CD14-positive monocyte (primary cell): ENCODE measurements at regions not wholly inside any gene's neighbourhood (a gene's known extent, or its start where the extent isn't known, plus 50 kb on each side); places are given as distances from the start of the nearest gene placed in this dataset.

Experiments used
- DNase-seq, 3 donors: peaks; one replicate each; pipeline ENCODE4 v3.0.0-alpha.2; 2011 to 2022
- H2AFZ ChIP-seq: 2 replicates; pipeline ENCODE4 v1.6.0; 2012; ENCODE audit warnings: mild to moderate bottlenecking, low read depth, low read length, inconsistent platforms; ENCODE audit not compliant: insufficient read depth, poor library complexity, severe bottlenecking
- H3K27ac ChIP-seq, 2 donors: 1 replicate in 1 of 2; 2 replicates in 1 of 2; pipeline ENCODE4 v1.5.1; 2012 to 2013; ENCODE audit warnings: low read length in 2 of 2, control low read depth in 1 of 2, inconsistent platforms in 1 of 2, low read depth in 1 of 2, mild to moderate bottlenecking in 1 of 2
- H3K27me3 ChIP-seq, 2 donors: one replicate each; pipeline versions ENCODE4 v1.6.0 to v1.6.1; 2011 to 2013; ENCODE audit warnings: low read length in 2 of 2; ENCODE audit not compliant: control insufficient read depth in 2 of 2, insufficient read depth in 2 of 2
- H3K36me3 ChIP-seq, 2 donors: replicated peaks in 1 of 2; 1 replicate in 1 of 2; 2 replicates in 1 of 2; pipeline versions ENCODE4 v1.5.1 to v1.6.1; 2012 to 2013; ENCODE audit warnings: low read length in 2 of 2, control low read depth in 1 of 2, inconsistent platforms in 1 of 2, mild to moderate bottlenecking in 1 of 2; ENCODE audit not compliant: insufficient read depth in 2 of 2, control insufficient read depth in 1 of 2
- H3K4me1 ChIP-seq, 2 donors: 1 replicate in 1 of 2; 2 replicates in 1 of 2; pipeline versions ENCODE4 v1.5.1 to v1.6.1; 2012 to 2013; ENCODE audit warnings: low read length in 2 of 2, control low read depth in 1 of 2, inconsistent platforms in 1 of 2, mild to moderate bottlenecking in 1 of 2, moderate library complexity in 1 of 2; ENCODE audit not compliant: insufficient read depth in 2 of 2, control insufficient read depth in 1 of 2
- H3K4me2 ChIP-seq: replicated peaks from 2 replicates; pipeline ENCODE3; 2012; ENCODE audit warnings: low read length, moderate library complexity, mild to moderate bottlenecking; ENCODE audit not compliant: poor library complexity, severe bottlenecking; ENCODE audit errors: extremely low read depth
- H3K4me3 ChIP-seq, 3 experiments: fragments of 200-600 bp in 1 of 3; sonication (generic) in 1 of 3; replicated peaks in 1 of 3; 1 replicate in 2 of 3; 2 replicates in 1 of 3; pipeline ENCODE4 v1.5.1; 2011 to 2013; ENCODE audit warnings: low read length in 3 of 3, mild to moderate bottlenecking in 3 of 3, control low read depth in 2 of 3, low read depth in 2 of 3, inconsistent platforms in 1 of 3, moderate library complexity in 1 of 3
- H3K79me2 ChIP-seq: 2 replicates; pipeline ENCODE4 v1.6.0; 2012; ENCODE audit warnings: mild to moderate bottlenecking, control low read depth, inconsistent platforms, low read length, moderate library complexity; ENCODE audit not compliant: insufficient read depth
- H3K9ac ChIP-seq: 2 replicates; pipeline ENCODE4 v1.6.0; 2017; ENCODE audit warnings: low read length, mild to moderate bottlenecking; ENCODE audit not compliant: insufficient read depth, poor library complexity, severe bottlenecking
- H3K9me3 ChIP-seq, 2 donors: replicated peaks in 1 of 2; 1 replicate in 1 of 2; 2 replicates in 1 of 2; pipeline versions ENCODE4 v1.5.1 to v1.6.1; 2012 to 2013; ENCODE audit warnings: low read length in 2 of 2, control low read depth in 1 of 2; ENCODE audit not compliant: control insufficient read depth in 1 of 2, insufficient read depth in 1 of 2
- H4K20me1 ChIP-seq: 2 replicates; pipeline ENCODE4 v1.6.0; 2012; ENCODE audit warnings: mild to moderate bottlenecking, low read length, control low read depth, moderate library complexity; ENCODE audit not compliant: insufficient read depth
- H3K27ac Mint-ChIP-seq, 7 donors: one replicate each; pipeline ENCODE4 v1.8.0; 2020; ENCODE audit warnings: mild to moderate bottlenecking in 7 of 7, mixed read lengths in 7 of 7, moderate library complexity in 6 of 7, inconsistent platforms in 2 of 7
- H3K27me3 Mint-ChIP-seq, 3 donors: one replicate each; pipeline ENCODE4 v1.8.0; 2021 to 2022; ENCODE audit warnings: low read depth in 3 of 3, mild to moderate bottlenecking in 3 of 3, mixed read lengths in 3 of 3, moderate library complexity in 3 of 3, inconsistent platforms in 1 of 3
- H3K36me3 Mint-ChIP-seq, 2 donors: one replicate each; pipeline ENCODE4 v1.8.0; 2020; ENCODE audit warnings: mixed read lengths in 2 of 2, inconsistent platforms in 1 of 2, mild to moderate bottlenecking in 1 of 2
- H3K4me1 Mint-ChIP-seq: one replicate; pipeline ENCODE4 v1.8.0; 2020; ENCODE audit warnings: mild to moderate bottlenecking, mixed read lengths
- H3K4me3 Mint-ChIP-seq, 2 donors: one replicate each; pipeline ENCODE4 v1.8.0; 2020; ENCODE audit warnings: mild to moderate bottlenecking in 2 of 2, mixed read lengths in 2 of 2, moderate library complexity in 1 of 2
- H3K9me3 Mint-ChIP-seq, 7 donors: one replicate each; pipeline ENCODE4 v1.8.0; 2020 to 2022; ENCODE audit warnings: mixed read lengths in 7 of 7, mild to moderate bottlenecking in 6 of 7, moderate library complexity in 6 of 7, inconsistent platforms in 2 of 7
- CTCF ChIP-seq: fragments of 200-600 bp; IDR thresholded peaks from one replicate; pipeline ENCODE4 v1.8.0; 2022; ENCODE audit warnings: antibody characterized with exemption, mild to moderate bottlenecking
- WGBS: methylation state at CpG from one replicate; pipeline ENCODE4 v1.1.5; 2013; ENCODE audit warnings: missing lambda C conversion rate; ENCODE audit not compliant: insufficient coverage; 5-methylcytosine and 5-hydroxymethylcytosine counted together
- intact Hi-C, 2 donors: fragments of 100-400 bp; cut with micrococcal nuclease; formaldehyde crosslinking; loops; one replicate each; pipeline versions ENCODE4 v1.15.0 to v1.15.1; 2023

DNA sequence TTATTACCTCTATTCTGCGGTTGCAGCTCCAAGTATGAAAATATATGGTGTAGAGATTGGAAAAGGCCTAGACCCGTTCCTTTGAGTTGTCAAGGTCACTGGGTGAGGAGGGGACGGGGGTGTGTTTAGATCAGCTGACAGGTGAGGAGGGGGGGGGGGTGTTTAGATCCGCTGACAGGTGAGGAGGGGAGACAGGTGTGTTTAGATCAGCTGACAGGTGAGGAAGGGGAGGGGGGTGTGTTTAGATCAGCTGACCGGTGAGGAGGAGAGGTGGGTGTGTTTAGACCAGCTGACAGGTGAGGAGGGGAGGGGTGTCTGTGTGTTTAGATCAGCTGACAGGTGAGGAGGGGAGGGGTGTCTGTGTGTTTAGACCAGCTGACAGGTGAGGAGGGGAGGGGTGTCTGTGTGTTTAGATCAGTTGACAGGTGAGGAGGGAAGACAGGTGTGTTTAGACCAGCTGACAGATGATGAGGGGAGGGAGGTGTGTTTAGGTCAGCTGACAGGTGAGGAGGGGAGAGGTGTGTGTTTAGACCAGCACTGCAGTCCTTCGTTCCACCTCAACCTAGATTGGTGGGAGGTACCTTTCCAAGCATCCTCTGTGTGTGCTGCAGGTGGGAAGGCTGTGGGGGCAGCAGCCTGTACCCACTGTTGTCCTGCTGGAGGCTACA, 655.0 kb upstream of the ADARB2 start:
- DNase-seq, result no peak
- no CpG with 5 or more reads among the region's 6 CpGs for WGBS
- Histone ChIP-seq H3K4me2 (no peak overlapping the region), H3K36me3 (no peaks in the 10 kb centered on the region), H3K4me1 (no peaks in the 10 kb centered on the region), H2AFZ (no peak overlapping the region), H3K79me2 (no peaks in the 10 kb centered on the region), H3K27ac (no peak overlapping the region), H3K9me3 (peaks cover 0 to 5% of the 10 kb centered on the region in 2 donors), H3K4me3 (no peak overlapping the region), H3K9ac (no peak overlapping the region), H3K27me3 (no peaks in the 10 kb centered on the region), H4K20me1 (no peaks in the 10 kb centered on the region)
- TF ChIP-seq CTCF, result no peak
- Mint-ChIP-seq H3K36me3 (no peaks in the 10 kb centered on the region), H3K4me3 (no peak overlapping the region), H3K27ac (no peak overlapping the region), H3K27me3 (peaks cover 0 to 3% (median 1%) of the 10 kb centered on the region in 3 donors), H3K4me1 (no peaks in the 10 kb centered on the region), H3K9me3 (peaks cover 0 to 5% (median 0%) of the 10 kb centered on the region in 7 donors)
- intact Hi-C loops, result no loop called here

- intact Hi-C loops, result no loop called here
- Histone ChIP-seq H3K79me2 (no peaks in the 10 kb centered on the region), H3K27ac (no peak overlapping the region), H3K4me2 (no peak overlapping the region), H3K4me3 (no peak overlapping the region), H2AFZ (no peak overlapping the region), H3K27me3 (no peaks in the 10 kb centered on the region), H3K9ac (no peak overlapping the region), H3K36me3 (no peaks in the 10 kb centered on the region), H3K4me1 (no peaks in the 10 kb centered on the region), H3K9me3 (peaks cover 15 to 21% of the 10 kb centered on the region in 2 donors), H4K20me1 (no peaks in the 10 kb centered on the region)
- Mint-ChIP-seq H3K27me3 (peaks cover 0 to 3% (median 2%) of the 10 kb centered on the region in 3 donors), H3K27ac (no peak overlapping the region), H3K4me3 (no peak overlapping the region), H3K4me1 (no peaks in the 10 kb centered on the region), H3K9me3 (peaks cover 2 to 9% (median 4%) of the 10 kb centered on the region in 7 donors), H3K36me3 (no peaks in the 10 kb centered on the region)
- no peak for DNase-seq
- WGBS, result 0% methylated on average over 1 of the region's 3 CpGs
- TF ChIP-seq CTCF, result no peak
Measured at GRCh38 chr10:2387672-2388071, 650.3 kb upstream of the ADARB2 start.
